ENCODE measurements at regions not wholly inside any gene's neighbourhood (a gene's known extent, or its start where the extent isn't known, plus 50 kb on each side); places are given as distances from the start of the nearest gene placed in this dataset.

DNA sequence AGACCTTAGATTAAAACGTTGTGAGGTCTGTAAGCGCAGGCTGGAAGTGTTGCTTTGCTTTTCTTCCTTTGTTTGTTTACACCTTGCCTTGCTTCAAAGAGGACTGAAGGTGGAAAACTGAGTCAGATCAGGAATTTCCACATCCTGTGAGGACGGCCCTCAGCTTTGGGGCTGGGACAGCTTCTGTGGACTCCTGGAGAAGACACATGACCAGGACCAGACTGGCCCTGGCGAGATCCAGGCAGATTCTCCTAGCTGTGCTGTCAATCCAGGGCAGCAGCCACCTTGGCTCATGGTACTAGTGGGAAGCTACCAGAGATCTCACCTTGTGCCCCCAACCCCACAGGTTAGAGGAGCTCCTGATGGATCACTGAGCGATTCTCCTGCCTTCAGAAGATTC lies 1461.9 kb downstream of the TBC1D22A start:
- no peak for DNase-seq

DNA sequence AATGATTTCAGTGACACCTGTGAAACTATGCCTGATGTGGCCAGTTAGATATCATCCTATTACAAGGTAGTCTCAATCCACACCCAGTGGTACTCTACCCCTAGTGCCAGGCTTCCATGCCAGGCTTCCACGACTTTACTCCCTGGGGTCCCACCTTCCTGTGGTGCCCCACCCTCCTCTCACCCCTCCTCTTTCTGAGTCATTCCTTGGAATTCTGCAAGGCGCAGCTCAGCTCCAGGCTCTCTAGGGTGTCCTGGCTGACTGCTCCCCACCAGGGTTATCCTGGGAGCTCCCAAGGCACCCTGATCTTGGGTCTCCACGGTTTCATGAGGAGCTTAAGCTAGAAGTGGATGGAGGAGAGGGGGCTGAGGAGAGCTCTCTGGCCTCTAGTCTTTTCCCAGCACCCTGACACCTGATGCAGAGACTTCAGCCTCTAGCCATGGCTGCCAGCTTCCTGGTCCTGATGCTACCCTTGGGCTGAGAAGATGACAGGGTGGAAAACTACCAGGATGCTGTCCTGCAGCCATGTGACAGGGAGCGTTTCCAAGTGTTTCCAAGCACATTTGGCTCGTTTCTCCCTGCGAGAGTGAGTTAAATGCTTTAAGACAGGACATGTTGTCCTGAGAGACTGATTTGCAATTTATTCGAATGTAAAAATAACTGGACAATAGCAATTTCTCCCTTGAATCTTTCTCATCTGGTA lies 1461.2 kb downstream of the TBC1D22A start:
- DNase-seq = no peak

DNA sequence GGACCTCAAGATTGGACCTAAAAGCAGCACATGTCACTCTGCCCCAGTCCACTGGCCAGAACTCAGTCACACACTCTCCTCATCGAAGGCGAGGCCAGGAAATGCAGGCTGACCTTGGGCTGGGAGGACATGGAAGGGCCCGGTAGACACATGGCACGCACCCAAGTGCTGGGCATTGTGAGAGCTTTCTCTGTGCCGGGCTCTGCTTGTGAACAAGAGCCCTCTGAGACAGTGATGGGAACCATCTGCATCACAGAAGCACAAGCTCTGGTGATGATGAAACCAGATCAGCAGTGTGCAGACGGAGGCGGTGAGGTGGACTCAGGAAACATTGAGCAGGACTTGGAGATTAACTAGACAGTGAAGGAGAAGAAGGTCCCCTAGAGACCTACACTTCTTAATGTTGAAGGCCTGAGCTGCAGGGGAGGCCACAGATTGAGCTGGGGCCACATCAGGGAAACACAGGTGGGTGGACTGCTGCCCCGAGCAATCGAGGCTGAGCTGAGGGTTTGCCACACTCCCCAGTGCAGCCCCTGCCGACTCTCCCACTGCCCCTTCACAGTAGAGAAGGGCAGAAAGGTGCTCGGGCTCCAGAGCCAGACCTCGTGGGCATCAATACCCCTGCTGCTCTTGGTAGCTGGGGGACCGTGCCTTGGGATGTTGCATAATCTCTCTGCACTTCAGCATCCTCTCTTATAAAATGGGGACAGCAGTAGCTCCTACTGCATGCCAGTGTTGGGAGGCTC lies 1460.5 kb downstream of the TBC1D22A start:
- DNase-seq = no peak

DNA sequence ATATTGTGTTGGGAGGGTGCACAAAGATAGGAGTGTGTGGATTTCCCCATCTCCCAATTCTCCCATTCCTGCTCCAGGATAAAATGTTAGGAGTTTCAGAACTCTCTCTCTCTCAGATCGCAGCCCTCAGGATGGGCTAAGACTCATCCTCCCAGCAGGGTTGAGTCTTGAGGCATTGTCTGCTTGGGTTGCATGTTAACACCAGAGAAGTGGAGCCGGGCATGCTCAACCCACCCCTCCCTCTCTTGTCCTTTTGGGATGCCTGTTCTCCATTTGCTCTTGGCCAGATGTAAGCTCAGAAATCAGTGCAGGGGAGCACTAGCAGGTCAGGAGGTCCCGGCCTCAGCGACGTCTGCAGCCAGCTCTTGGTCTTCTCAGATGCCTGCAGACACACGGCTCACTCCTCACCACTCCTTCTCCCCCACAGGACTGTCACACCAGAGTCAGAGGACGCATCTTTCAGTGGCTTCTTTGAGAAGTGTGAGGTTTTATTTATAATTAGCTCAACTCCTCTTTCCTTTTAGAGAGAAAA lies 1456.5 kb downstream of the TBC1D22A start:
- no peak for DNase-seq

DNA sequence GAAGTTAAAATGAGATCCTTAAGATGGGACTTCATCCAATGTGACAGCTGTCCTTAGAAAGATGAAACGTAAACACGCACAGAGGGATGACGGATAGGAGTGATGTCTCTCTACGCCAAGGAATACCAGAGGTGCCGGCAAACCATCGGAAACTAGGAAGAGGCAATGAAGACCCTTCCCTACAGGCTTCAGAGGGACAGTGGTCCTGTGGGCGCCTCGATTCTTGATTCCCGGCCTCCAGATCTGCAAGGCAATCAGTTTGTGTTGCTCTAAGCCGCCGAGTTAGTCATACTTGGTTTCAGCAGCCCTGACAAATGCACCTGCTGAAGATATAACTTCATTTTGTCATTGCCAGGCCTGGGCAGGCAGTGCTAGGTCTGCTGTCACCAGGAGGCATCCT lies 1455.1 kb downstream of the TBC1D22A start:
- DNase-seq = no peak

DNA sequence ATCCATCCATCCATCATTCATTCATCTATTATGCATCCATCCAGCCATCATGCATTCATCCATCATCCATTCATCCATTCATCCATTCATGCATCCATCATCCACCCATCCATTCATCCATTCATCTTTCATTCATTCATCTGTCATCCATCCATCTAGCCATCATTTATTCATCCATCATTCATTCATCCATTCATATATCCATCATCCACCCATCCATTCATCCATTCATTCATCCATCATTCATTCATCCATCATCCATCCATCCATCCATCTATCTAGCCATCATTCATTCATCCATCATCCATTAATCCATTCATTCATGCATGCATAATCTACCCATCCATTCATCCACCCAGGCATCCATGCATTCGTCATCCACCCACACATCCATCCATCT lies 1450.3 kb downstream of the TBC1D22A start:
- DNase-seq = no peak

DNA sequence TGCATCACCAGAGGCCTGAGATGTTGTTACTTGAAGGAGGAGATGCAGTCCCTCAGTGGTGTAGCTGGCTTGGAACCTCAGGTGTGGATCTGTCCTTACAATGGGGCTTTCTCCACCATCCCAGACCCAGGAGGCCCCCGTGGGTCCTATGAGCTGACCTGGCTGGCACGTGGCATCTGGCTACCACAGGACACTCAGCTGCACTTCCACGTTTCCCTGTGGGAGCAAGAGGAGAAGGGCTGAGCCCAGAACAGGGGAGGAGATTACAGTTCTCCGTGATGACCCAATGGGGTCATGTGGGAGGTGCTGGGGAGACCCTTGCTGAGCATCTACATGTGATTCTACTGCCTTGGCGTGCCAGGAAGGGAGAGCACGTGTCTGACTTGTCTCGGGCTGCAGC lies 1448.4 kb downstream of the TBC1D22A start:
- DNase-seq = no peak

DNA sequence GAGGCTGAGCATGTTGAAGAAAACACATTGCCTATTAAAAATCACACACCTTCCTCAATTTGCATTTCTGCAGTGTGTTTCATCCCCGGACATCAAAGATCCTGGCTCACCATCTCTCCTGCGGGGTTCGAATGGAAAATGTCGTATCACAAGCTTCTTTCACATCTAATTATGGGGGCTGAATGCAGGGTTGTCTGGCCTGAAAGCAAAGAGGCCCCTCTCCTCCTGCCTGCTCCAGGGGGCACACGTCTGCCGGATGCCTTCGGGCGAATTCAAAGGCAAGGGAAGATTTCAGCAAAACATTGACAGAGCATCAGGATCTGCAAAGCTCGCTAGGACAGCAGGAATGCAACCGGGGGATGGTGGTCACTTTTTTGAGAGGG lies 1447.7 kb downstream of the TBC1D22A start:
- DNase-seq = no peak

DNA sequence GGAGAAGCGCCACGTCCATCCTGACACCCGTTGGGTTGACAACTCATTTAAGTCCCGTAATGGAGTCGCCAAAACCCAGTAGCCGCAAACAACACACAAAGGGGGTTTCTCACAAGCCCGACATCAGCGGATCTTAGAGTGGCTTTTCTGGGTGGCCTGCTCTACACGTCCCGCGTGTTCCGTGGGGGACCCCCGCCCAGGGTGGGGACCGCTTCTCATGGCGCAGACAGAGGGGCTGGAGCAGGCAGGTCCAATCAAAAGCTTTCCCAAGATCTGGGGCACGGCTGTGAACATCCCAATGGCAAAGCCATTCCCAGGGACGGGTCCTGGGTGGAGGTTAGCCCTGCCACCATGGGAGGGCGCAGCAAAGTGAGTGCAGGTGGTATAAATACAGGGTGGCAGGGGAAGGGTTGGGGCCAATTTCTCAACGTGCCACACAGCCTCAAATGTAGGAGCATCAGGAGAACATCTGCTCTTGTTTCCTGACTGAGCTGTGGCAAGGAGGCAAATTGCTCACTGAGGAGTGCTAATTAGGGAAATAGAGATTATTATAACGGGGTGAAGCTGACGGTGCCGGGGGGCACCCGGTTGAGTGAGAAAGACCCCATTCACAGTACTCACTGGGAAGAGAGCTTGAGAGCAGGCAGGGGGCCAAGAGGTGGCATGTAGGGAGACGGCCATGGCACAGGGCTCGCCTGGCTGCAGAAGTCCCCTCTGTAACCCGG lies 1447.2 kb downstream of the TBC1D22A start:
- DNase-seq = no peak

DNA sequence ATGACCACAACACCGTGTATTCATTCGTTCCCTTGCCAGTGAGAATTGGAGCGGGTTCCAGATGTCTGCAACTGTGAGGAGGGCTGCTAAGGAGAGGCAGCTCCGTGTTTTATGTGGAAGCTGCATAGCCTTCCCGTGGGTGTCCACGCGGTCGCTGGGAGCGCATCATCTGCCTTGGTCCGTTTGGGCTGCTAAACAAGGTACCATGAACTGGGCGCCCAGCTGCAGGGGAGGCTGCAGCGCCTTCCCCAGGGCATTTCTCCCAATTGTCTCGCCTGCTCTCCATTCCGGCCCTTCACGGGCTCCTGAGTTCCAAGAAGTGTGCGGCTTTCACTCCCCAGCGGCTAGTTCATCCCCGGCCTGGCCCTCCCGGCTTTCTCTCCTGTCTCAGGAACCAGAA lies 1446.4 kb downstream of the TBC1D22A start:
- DNase-seq = no peak

DNA sequence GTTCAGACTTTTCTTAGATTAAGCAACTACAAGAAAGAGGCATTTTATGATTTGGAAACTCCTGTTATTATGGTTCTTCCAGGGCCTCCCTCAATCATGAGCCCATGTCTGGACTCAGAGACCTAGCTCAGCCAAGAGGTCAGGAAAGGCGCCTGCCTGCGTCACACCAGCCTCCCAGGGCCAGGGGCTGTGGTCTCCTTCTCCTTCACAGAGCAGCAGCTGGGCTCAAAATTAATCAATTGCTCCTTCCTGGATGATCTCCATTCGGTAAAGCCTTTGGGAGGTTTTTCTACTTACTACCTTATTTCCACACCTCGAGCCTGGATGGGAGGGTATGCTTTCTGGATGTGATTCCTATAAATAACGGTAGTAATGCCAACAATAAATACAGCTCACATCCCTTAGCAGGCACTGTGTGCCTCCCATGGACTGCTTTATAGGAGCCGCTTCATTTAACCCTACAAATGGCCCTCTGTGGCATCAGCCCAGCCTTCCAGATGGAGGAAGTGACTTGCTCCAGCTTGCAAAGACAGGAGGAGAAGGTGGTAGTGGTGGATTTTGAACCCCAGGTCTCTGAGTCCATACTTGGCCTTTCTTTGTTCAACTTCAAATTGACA lies 1445.6 kb downstream of the TBC1D22A start:
- DNase-seq = no peak

DNA sequence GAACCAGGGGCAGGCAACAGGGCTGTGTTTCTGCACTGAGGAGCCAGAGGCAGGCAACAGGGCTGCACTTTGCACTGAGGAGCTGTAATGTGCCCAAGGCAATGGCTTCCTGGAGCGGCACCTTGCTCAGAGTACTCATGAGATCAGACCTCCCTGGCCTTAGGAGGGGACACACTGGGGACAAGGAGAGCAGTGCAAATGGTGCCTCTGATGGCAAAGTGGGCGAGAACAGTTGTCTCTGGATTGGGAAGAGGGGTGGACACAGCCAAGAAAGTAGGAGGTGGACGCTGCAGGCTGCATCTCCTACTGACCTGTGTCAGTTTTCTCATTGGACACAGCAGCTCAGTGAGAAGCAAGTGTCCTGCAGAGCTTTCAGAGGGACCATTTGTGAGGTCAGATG lies 1443.3 kb downstream of the TBC1D22A start:
- DNase-seq = no peak

DNA sequence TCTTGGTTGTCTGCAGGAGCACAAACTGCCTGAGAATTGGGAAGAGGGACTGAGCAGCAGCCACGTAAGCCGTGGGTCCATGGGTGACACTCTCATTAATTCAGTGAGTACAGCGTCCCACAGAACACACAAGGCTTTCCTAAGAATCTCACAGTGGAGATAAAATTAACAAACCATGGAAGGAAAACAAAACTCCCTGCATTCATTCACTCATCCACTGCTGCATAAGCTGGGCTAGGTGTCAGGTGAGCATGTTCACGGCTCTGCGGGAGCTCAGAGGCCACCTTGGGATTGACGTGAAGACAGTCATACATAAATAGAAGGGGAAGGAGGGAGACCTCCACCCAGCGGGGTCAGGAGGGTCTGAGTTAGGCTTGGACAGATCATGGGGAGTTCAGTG lies 1442.7 kb downstream of the TBC1D22A start:
- no peak for DNase-seq

DNA sequence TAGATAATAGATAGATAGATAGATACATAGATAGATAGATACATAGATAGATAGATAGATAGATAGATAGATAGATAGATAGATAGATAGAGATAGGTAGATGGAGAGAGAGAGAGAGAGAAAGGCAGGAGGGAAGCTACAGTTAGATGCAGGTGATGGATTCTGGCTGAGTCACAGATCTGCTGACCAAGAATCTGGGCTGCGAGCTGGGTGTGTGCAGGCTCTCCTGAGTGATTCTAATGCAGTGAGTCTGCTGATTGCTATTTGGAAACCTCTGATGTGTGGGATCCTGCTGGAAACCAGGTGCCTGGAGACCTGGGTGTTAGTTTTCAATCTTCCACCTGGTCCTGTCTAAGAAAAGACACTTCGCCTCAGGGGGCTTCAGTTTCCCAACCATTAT lies 1441.8 kb downstream of the TBC1D22A start:
- DNase-seq = no peak

DNA sequence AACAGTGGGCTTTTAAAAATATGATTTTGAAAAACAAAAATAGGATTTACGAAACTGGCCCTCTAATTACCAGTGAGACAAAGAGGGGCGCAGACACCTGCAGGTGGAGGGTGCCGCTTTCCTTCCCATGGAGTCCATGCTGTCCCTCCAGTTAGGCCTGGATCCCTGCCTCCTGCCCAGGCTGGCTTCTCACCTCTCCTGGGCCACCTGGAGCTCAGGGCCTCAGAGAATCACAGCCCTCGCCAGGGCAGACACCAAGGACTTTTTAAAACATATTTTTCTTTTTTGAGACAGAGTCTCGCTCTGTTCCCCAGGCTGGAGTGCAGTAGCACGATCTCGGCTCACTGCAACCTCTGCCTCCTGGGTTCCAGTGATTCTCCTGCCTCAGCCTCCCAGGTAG lies 1437.2 kb downstream of the TBC1D22A start:
- DNase-seq = no peak

DNA sequence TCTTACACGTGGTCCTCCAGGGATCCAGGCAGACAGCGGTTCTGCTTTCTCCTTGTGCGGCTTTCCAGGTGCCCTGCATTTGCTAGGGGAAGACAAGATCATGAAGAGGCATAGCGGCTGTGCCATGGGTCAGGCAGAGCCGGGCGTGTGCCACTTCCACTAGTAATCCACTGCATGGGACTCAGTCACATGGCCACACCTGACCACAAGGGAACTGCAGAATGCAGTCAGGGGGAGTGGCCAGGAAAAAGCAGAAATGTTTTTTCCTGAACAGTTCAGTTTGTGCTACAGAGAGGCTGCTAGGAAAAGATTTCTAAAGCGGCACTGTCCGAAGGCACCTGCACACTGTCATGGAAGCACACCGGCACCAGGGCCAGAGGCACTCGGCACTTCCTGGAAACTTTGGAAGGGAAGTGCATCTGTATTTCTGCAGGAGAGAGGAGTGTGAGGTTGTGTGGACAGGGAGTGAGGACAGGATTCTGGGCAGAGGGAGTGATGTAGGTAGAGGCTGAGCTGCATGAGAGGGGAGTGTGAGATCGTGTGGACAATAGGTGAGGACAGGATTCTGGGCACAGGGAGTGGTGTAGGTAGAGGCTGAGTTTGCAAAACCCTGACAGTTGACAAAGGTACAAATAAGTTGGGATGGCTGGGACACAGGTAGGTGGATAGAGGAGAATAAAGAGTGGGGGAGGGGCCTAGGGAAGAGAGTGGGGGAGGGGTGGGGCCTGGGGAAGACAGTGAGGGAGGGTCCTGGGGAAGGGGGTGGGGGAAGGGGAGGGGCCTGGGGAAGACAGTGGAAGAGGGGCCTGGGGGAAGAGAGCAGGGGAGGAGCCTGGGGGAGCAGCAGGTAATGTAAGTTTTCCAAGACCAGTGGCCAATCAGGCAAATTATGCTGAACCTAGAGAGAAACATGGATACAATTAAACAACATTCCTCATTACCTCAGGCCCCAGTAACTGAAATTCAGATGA lies 1436.3 kb downstream of the TBC1D22A start:
- DNase-seq = no peak

DNA sequence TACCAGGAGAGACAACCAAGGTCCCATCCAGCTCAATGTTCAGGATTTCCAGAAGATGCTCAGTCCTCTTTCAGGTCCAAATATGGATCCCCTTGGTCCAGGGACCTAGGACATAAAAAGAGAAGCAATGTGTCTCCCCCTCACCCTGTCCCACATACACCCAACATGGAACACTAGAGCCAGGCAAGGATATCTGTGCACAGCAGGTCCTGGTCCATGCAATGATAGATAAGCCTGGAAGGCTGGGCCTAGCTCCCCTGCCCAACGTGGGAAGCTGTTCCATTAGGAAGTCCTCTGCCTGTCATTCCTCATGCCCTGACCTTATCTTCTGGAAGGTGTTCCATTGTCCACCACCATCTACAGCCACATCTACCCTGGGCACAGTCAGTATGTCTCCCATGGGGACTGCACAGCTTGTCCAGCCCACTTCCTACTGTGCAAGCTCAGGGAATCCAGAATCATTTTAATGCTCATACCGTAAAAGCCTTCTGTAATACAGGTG lies 1434.8 kb downstream of the TBC1D22A start:
- DNase-seq = no peak

DNA sequence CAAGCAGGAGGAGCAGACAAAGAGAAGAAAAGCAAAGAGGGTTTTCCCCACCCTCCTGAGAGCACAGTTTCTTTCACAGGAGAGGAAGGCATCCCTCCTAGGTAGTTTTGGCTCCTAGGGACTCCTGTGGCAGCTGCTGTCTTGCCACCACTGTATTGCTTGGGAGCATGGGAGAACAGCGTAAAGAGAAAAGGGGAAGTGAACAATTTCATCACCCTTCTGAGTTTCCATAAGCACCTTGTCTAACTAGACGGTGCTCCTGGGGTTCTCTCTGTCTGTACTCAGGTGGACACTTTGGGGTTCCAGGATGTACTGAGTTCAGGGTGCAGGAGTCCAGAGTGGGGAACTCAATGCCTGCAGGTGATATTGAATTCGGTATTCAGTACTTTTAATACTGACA lies 1430.5 kb downstream of the TBC1D22A start:
- no peak for DNase-seq

DNA sequence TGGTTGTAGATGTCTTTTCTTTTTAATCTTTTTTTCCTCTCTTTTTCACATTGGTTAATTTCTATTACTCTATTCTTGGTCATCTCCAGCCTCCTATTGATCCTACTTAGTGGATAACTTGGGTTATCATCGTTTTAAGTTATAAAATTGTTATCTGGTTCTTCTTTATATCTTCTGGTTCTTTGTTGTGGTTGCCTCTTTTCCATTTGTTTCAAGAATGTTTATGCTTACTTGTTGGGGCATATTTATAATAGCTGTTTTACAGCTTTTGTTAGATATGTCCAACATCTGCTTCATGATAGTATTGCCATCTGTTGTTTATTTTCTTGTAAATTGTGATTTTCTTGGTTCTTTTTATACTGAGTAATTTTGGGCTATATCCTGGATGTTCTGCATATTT lies 1429.6 kb downstream of the TBC1D22A start:
- no peak for DNase-seq

DNA sequence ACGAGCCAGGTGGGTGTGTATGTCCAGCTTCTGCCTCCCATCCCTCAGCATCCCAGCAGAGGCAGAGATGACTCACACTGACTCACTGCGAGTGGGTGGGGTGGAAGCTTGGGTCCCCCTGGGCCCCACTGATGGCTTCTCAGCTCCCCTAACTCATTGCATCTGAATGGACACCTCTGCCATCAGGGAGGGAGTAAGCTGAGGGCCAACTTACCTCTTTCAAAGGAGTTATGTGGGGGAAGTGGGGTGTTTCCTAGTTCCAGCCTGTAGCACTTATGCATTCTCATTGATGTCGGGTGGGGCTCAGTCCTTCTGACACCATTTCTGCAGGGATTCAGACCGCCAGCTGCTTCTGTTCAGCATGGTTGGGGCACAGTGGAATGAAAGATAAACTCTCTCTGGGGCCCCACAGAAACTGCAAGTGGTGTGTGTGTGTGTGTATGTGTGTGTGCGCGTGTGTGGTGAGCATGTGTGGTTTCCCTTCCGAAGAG lies 1425.8 kb downstream of the TBC1D22A start:
- no peak for DNase-seq

DNA sequence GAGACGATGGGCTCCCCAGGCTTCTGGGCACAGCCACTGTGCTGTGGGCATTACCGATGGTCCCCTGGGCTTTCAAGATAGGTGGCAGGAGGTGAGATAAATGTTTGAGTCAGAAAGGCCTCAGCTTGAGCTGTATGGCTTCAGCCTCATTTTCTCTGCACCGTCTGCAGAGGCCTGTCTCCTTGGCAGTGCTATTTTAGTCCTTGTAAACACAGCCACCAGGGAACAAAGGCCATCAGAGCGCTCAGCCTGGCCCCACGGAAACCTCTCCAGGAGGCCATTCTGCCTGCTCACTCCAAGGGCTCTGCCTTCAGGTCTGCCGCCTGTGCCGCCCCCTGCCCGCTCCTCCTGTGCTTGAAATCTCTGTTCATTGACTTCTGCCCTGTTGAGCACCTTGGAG lies 1424.9 kb downstream of the TBC1D22A start:
- no peak for DNase-seq
